ENCODE measurements at regions not wholly inside any gene's neighbourhood (a gene's known extent, or its start where the extent isn't known, plus 50 kb on each side); places are given as distances from the start of the nearest gene placed in this dataset.

GRCh38 chr13:73815796-73816195 lies 318.4 kb downstream of the KLF12 start:
- TF ChIP-seq CTCF (IDR thresholded peaks at IDR 0.05 in 2 of 3, conservative IDR thresholded peaks at IDR 0.05 in 1 of 3; ENCODE audit: borderline replicate concordance in 1 of 3, insufficient read depth in 1 of 3, low read depth in 2 of 3, low read length in 2 of 3) (no peak), EZH2phosphoT487 (IDR thresholded peaks at IDR 0.05; ENCODE audit: borderline replicate concordance) (no peak), POLR2A (IDR thresholded peaks at IDR 0.05; ENCODE audit: borderline replicate concordance, extremely low read depth, insufficient read depth, insufficient read length) (no peak), JUND (IDR thresholded peaks at IDR 0.05) (no peak)

Data from HCT116 (cell line).